T-helper 17 cell (primary cell): ENCODE measurements at regions not wholly inside any gene's neighbourhood (a gene's known extent, or its start where the extent isn't known, plus 50 kb on each side); places are given as distances from the start of the nearest gene placed in this dataset.

ENCODE experiments used
- ATAC-seq: fragments of 150-1000 bp; cut with Tn5 transposase; 2 replicates; pipeline ENCODE4 v1.10.0; 2021; ENCODE audit warnings: mild to moderate bottlenecking, moderate library complexity
- DNase-seq, 3 donors: peaks; one replicate each; pipeline versions ENCODE4 v3.0.0 to v3.0.0-alpha.2; 2020 to 2021
- H3K9me3 ChIP-seq: one replicate; pipeline ENCODE4 v1.7.0; 2013; ENCODE audit warnings: low read length, mild to moderate bottlenecking; ENCODE audit not compliant: control insufficient read depth, poor library complexity, severe bottlenecking
- H3K27ac Mint-ChIP-seq: one replicate; pipeline ENCODE4 v1.8.0; 2022; ENCODE audit warnings: mild to moderate bottlenecking, moderate library complexity, mixed read lengths
- H3K27me3 Mint-ChIP-seq: one replicate; pipeline ENCODE4 v1.8.0; 2022; ENCODE audit warnings: mixed read lengths
- H3K36me3 Mint-ChIP-seq: one replicate; pipeline ENCODE4 v1.8.0; 2022; ENCODE audit warnings: low read depth, mixed read lengths
- H3K4me1 Mint-ChIP-seq: one replicate; pipeline ENCODE4 v1.8.0; 2022; ENCODE audit warnings: mild to moderate bottlenecking, mixed read lengths
- H3K4me3 Mint-ChIP-seq: one replicate; pipeline ENCODE4 v1.8.0; 2022; ENCODE audit warnings: mild to moderate bottlenecking, moderate library complexity, mixed read lengths

DNA sequence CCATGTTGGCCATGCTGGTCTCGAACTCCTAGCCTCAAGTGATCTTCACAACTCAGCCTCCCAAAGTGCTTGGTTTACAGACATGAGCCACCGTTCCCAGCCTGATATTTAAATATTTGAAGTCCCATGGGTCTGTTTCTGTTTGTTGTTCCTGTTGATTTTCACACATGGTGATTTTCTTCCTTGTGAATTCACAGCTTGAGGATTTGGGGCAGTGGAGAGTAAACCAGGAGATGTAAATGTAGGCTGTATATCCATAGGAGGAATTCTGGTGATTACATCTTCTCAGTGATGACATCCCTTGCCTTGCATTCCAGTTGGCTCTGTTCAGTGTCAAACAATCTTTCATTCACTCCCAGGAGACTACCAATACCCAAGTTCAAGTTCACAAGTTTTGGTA is 471.9 kb downstream of the KCTD12 start:
- H3K4me1 Mint-ChIP-seq, result no peaks in the 10 kb centered on the region
- no peaks in the 10 kb centered on the region for H3K27me3 Mint-ChIP-seq
- H3K9me3 ChIP-seq, result no peaks in the 10 kb centered on the region
- no peak overlapping the region for H3K27ac Mint-ChIP-seq
- ATAC-seq (no peak), DNase-seq (no peak)
- H3K36me3 Mint-ChIP-seq, result no peaks in the 10 kb centered on the region
- H3K4me3 Mint-ChIP-seq, result no peak overlapping the region

DNA sequence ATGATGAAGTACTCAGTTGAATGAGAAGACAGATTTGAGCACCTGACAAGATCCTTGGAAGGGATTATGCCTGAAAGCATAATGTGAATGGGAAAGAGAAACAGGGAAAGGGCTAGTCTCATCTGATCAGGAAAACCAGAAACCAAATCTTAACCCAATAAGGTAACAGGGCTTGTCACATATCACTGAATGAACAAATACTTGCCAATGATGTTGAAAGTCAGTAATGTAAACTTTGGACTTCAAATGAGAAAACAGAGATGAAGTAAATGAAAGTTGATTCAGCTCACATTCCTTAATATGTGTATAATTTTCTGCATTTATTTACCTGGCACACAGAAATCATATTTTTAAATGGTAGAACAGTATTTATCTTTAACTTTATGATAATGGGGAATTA is 480.0 kb downstream of the KCTD12 start:
- no peak overlapping the region for H3K27ac Mint-ChIP-seq
- no peaks in the 10 kb centered on the region for H3K36me3 Mint-ChIP-seq
- ATAC-seq (no peak), DNase-seq (no peak)
- no peaks in the 10 kb centered on the region for H3K9me3 ChIP-seq
- H3K27me3 Mint-ChIP-seq, result no peaks in the 10 kb centered on the region
- H3K4me3 Mint-ChIP-seq, result no peak overlapping the region
- no peaks in the 10 kb centered on the region for H3K4me1 Mint-ChIP-seq

DNA sequence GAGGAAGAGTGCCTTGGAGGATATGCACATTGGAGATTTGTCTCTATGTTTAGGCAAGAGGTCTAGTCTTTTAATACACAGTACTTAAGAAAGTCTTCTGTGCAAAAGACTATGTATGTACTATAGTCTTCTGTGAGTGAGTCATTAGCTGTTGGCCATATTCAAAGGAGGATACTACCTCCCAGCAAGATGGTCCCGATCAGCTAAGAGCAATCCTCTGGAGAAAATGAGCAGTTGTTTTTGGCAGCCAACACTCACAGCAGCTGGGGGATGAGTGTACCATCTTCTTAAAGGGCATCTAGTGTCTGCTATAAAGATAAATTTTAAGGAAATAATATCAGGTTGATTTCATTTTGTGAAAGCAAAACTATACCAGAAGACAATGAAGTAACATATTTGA is 487.8 kb downstream of the KCTD12 start:
- Mint-ChIP-seq H3K27me3 (no peaks in the 10 kb centered on the region), H3K4me3 (no peak overlapping the region), H3K27ac (peak overlapping the region; percentile 39), H3K4me1 (no peaks in the 10 kb centered on the region), H3K36me3 (no peaks in the 10 kb centered on the region)
- no peaks in the 10 kb centered on the region for H3K9me3 ChIP-seq
- ATAC-seq (no peak), DNase-seq (no peak)

DNA sequence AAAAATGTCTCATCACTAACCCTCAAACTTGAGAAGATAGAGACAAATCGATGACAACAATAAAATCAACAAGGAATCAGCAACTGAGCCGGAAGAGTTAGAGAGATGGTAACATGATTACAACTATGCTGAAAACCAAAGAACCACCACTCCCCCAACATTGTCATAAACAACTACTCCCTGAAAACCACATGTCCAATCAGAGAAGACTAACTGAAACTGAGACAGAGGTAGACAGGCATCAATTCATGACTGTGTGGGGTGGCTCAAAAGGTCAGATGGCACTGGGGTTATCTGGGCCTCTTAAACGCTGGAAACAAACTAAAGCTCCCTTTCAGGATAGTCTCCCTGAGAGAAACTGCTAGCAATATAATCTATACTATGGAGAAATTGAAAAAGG is 488.8 kb downstream of the KCTD12 start:
- no peak for DNase-seq
- Mint-ChIP-seq H3K36me3 (no peaks in the 10 kb centered on the region), H3K4me1 (no peaks in the 10 kb centered on the region), H3K27ac (peak overlapping the region; percentile 39), H3K27me3 (no peaks in the 10 kb centered on the region), H3K4me3 (no peak overlapping the region)
- ATAC-seq, result peak; percentile 96
- no peaks in the 10 kb centered on the region for H3K9me3 ChIP-seq

DNA sequence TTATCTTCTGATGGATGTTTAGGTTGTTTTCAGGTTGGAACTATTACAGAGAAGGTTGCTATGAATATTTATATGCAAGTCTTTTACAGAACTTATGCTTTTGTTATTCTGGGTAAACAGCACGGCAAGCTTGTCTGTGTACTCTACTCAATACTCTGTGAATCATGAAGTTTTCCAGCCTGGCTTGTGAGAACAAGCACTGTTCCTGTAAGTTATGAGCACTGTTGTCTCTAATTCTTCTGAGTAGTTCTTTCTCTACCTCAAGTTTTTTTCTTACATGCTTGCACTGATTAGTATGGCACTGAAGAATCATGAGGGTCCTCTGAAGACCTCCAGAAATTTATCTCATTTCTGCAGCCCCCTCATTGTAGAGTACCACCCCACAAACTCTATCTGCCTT is 496.9 kb downstream of the KCTD12 start:
- H3K9me3 ChIP-seq, result no peaks in the 10 kb centered on the region
- peaks cover 3% of the 10 kb centered on the region for H3K4me1 Mint-ChIP-seq
- H3K27ac Mint-ChIP-seq, result no peak overlapping the region
- no peak for DNase-seq
- peaks cover 7% of the 10 kb centered on the region for H3K27me3 Mint-ChIP-seq
- H3K36me3 Mint-ChIP-seq, result no peaks in the 10 kb centered on the region
- H3K4me3 Mint-ChIP-seq, result no peak overlapping the region
- no peak for ATAC-seq

DNA sequence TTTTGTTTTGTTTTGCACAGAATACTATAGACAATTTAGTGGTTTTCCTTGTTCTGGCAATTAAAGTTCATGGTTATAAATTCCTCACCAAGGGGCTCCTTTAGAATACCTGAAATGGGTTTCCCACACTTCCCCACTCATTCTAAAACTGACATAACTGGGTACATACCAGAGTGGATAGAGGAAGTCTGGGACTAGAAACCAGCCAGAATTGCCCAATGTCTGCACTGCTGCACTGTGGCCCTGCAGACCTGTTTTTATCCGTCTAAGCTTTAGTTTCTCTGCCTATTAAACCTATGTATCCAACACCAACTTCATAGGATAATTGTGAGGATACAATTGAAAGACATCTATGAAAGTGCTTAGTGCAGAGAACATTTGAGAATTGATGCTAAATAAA is 498.6 kb downstream of the KCTD12 start:
- no peaks in the 10 kb centered on the region for H3K9me3 ChIP-seq
- H3K36me3 Mint-ChIP-seq, result no peaks in the 10 kb centered on the region
- peaks cover 3% of the 10 kb centered on the region for H3K4me1 Mint-ChIP-seq
- H3K27ac Mint-ChIP-seq, result no peak overlapping the region
- no peak overlapping the region for H3K4me3 Mint-ChIP-seq
- peaks cover 7% of the 10 kb centered on the region for H3K27me3 Mint-ChIP-seq
- DNase-seq (no peak), ATAC-seq (no peak)

DNA sequence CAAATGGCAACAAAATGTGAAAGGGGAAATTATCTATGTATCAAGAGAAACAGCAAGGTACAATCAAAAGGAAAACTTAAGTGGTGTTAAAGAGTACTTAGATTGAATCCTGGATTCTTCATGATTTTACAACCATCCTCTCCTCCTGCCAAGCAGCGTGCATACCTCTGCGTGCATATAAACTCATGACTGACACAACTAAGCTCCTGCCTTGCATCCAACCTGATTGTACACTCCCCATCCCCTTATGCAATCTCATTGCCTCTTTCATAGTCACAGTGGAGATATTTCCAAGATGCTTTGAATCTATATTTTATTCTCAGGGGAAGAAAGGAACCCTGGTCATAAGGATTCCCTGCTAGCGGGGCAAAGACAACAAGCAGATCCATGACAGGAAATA is 499.9 kb downstream of the KCTD12 start:
- no peaks in the 10 kb centered on the region for H3K9me3 ChIP-seq
- Mint-ChIP-seq H3K4me3 (no peak overlapping the region), H3K27me3 (peaks cover 7% of the 10 kb centered on the region), H3K36me3 (no peaks in the 10 kb centered on the region), H3K27ac (no peak overlapping the region), H3K4me1 (peaks cover 3% of the 10 kb centered on the region)
- ATAC-seq (no peak), DNase-seq (no peak)

DNA sequence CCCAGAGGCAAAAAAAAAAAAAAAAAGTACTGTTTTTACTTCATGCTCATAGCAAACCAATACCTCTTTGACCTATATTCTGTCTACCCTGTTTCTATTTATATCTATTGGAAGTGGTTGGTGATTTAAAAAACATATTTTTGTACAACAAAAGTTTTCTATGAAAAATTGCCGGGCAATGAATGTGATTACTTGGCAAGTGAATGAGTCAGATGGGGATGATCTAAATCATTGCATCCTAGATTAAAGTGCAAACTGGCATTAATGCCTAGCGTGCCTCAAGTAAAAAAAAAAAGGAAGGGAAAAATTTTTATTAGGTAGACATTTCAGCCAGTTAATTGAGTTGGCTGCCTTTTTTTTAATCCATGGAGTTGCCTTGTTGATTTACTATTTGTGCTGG is 500.6 kb downstream of the KCTD12 start:
- Mint-ChIP-seq H3K4me1 (peaks cover 3% of the 10 kb centered on the region), H3K4me3 (no peak overlapping the region)
- ATAC-seq, result no peak

DNA sequence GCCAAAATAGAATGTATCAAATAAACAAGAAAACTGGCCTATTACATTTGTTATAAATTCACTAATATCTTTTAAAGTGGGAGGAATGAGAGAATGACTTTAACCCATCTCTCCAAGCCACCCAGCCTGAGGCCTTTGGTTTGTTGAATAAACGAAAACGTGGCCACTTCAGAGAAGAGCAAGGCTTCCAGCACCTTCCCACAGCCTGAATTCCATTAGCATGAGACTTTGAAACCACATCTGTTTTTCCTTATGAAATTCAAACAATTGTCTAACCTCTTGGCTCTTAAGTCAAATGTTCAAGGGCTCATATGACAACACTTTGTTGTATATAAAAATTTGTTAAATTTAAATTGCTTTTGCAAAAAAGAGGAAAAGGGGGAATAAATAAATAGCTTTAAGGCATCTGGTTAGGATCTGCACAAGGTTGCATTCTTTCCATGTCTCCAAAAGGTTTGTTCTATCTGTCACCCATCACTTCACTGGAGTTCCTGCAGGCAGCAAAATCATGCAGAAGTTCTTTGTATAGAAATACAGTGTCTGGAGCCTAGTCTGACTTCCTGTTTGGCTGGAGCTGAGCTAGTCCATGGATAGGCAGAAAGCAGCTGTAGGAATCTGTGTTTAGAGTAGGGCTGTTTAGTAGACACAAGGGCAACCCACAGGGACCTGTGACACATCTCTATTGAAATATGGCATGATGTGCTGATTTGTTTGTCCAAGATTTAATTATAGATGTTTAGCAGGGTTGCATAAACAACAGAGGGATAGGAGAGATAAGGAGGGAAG is 502.3 kb downstream of the KCTD12 start:
- Mint-ChIP-seq H3K27ac (no peak overlapping the region), H3K4me3 (no peak overlapping the region), H3K27me3 (no peaks in the 10 kb centered on the region), H3K36me3 (no peaks in the 10 kb centered on the region), H3K4me1 (peaks cover 3% of the 10 kb centered on the region)
- DNase-seq (no peak), ATAC-seq (no peak)
- H3K9me3 ChIP-seq, result no peaks in the 10 kb centered on the region

More for the DNA sequence above, 500.6 kb downstream of the KCTD12 start:
- no peak overlapping the region for H3K27ac Mint-ChIP-seq
- H3K27me3 Mint-ChIP-seq, result peaks cover 7% of the 10 kb centered on the region
- no peak for DNase-seq
- H3K9me3 ChIP-seq, result no peaks in the 10 kb centered on the region
- no peaks in the 10 kb centered on the region for H3K36me3 Mint-ChIP-seq

DNA sequence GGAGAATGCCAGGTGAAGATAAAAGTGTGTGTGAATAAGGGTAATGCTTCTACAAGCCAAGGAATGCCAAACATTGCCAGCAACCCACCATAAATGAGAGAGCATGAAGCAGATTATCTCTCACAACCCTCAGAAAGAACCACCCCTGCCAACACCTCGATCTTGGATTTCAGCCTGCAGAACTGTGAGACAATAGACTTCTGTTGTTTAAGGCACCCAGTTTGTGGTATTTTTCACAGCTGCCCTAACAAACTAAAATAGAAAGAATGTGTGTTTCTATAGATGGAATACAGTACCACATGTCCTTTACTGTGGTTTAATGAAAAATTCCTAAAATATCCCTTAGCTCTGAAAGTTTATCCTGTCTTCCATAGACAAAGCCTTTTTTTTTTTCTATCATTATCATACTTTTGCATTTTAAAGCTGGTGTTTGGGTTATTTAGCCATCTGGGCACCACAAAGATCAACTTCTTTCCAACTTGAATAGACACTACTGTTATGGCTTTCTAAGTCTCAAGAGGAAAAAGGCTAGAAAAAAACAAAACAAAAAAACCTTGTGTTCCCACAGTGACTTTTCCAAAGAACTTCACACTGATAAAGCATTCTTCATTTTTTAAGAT is 505.6 kb downstream of the KCTD12 start:
- no peak for ATAC-seq
- H3K9me3 ChIP-seq, result no peaks in the 10 kb centered on the region
- no peak overlapping the region for H3K4me3 Mint-ChIP-seq

DNA sequence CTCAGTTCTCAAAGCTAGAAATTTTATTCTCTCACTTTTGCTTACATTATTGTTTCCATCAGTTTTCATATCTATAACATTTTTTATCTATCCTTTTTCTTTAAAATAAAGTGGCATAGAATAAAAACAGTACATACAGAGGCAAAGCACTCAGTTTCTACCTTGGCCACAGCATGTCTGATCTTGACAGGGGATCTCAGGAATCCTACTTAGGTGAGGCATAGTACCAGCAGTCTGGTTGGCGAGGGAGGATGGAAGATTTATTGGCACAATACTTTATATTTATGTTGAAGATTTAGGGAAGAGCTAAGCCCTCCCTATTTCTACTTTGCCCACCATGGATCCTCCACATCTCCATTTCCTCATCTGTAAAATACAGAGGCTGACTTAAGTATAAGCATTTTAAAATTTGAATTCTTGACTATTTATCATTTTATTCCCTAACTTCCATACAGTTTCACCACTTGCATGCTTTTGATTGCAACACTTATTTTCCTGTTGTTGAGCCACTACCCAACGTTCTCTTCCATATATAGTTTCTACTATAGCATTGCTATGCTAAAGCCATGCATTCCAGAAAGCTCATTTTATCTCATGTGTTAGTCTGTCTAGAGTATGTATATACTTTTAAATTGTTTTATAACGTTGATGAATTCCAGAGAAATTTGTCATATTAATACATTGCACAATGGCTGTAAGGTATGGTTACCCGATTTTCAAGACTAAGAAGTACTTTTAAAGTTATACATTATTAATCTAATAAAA is 506.7 kb downstream of the KCTD12 start:
- Mint-ChIP-seq H3K36me3 (no peaks in the 10 kb centered on the region), H3K4me3 (no peak overlapping the region), H3K27ac (no peak overlapping the region), H3K4me1 (no peaks in the 10 kb centered on the region), H3K27me3 (no peaks in the 10 kb centered on the region)
- no peak for DNase-seq
- no peak for ATAC-seq
- no peaks in the 10 kb centered on the region for H3K9me3 ChIP-seq

More for the DNA sequence above, 505.6 kb downstream of the KCTD12 start:
- DNase-seq, result no peak
- no peaks in the 10 kb centered on the region for H3K4me1 Mint-ChIP-seq
- no peak overlapping the region for H3K27ac Mint-ChIP-seq
- no peaks in the 10 kb centered on the region for H3K27me3 Mint-ChIP-seq
- no peaks in the 10 kb centered on the region for H3K36me3 Mint-ChIP-seq

DNA sequence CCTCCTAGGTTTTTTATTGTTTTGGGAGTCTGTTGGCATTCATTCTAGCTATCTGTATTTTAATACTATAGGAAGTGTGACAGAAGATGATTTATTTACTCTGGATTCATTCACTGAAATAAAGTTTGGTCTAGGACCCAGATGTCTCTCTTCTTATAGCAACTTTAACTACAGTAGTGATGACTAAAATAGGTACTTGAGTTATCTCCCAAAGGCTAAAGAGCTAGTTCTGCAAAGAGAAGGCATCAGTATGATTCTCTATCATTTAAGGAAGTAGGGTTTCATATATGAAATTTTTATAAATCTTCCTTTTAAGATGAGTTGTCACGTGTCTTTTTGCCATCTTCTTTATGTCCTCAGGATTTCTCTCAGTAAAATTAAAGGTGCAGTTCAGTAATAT is 507.4 kb downstream of the KCTD12 start:
- Mint-ChIP-seq H3K4me3 (no peak overlapping the region), H3K27me3 (no peaks in the 10 kb centered on the region), H3K36me3 (no peaks in the 10 kb centered on the region), H3K27ac (no peak overlapping the region), H3K4me1 (no peaks in the 10 kb centered on the region)
- ATAC-seq (no peak), DNase-seq (no peak)
- H3K9me3 ChIP-seq, result no peaks in the 10 kb centered on the region

DNA sequence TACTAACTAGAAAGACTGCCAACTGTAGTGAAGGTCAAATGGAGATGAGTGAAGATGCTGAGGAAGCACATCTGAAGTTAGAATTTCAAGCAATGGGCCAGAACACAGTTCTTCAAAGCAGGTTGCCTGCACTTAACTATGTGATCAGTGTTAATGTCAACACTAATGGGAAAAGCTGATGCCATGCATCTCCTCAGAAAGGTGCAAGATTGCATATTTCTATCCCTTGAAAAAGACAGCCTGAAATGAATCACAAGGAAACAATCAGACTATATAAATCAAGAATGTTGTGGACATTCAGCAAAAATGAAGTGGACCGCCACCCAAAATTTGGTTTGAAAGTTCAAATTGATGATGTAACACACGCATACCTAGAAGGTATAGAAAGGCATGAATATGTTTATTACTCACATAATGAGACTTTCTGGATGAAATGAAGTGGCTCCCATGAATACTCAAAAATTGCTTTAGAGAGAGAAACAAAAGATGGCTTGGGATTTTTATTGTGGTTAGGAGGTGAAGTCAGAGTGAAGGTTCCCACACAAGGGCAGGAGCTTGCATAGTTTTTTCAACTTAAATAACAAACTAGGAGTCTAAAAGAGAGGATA is 522.4 kb downstream of the KCTD12 start:
- H3K4me1 Mint-ChIP-seq, result no peaks in the 10 kb centered on the region
- H3K27me3 Mint-ChIP-seq, result peaks cover 4% of the 10 kb centered on the region
- H3K4me3 Mint-ChIP-seq, result no peak overlapping the region
- no peak for ATAC-seq
- no peaks in the 10 kb centered on the region for H3K9me3 ChIP-seq
- no peak for DNase-seq
- H3K36me3 Mint-ChIP-seq, result no peaks in the 10 kb centered on the region
- no peak overlapping the region for H3K27ac Mint-ChIP-seq
